ENCODE measurements at regions not wholly inside any gene's neighbourhood (a gene's known extent, or its start where the extent isn't known, plus 50 kb on each side); places are given as distances from the start of the nearest gene placed in this dataset.

- intact Hi-C loops (cut with DNase I) = no loop called here
- ATAC-seq = no peak
- no peaks in the 10 kb centered on the region for H3K4me1 ChIP-seq (ENCODE audit: control insufficient read depth, insufficient read depth, low read length)
- no peaks in the 10 kb centered on the region for H3K9me3 ChIP-seq (ENCODE audit: control insufficient read depth, low read length)
- H3K4me3 ChIP-seq (ENCODE audit: low read length) = no peak overlapping the region
- H3K27ac ChIP-seq (ENCODE audit: low read length) = no peak overlapping the region
- WGBS = 59% methylated on average over 2 of the region's 2 CpGs
- no peak for DNase-seq
- no peaks in the 10 kb centered on the region for H3K27me3 ChIP-seq (ENCODE audit: control insufficient read depth, insufficient read depth)
Measured at GRCh38 chr13:70732611-70733010, 624.4 kb upstream of the KLHL1 start.

- Histone ChIP-seq H3K27ac (ENCODE audit: low read length) (no peak overlapping the region), H3K9me3 (ENCODE audit: control insufficient read depth, low read length) (no peaks in the 10 kb centered on the region), H3K4me1 (ENCODE audit: control insufficient read depth, insufficient read depth, low read length) (no peaks in the 10 kb centered on the region), H3K4me3 (ENCODE audit: low read length) (no peak overlapping the region), H3K27me3 (ENCODE audit: control insufficient read depth, insufficient read depth) (no peaks in the 10 kb centered on the region)
- 60% methylated on average over 2 of the region's 2 CpGs for WGBS
- DNase-seq (no peak), ATAC-seq (no peak)
- intact Hi-C loops (cut with DNase I) = no loop called here
Measured at GRCh38 chr13:70729369-70729768, 621.1 kb upstream of the KLHL1 start.

- H3K4me3 ChIP-seq (ENCODE audit: low read length) = no peak overlapping the region
- intact Hi-C loops (cut with DNase I) = no loop called here
- 49% methylated on average over 1 of the region's 1 CpG for WGBS
- no peaks in the 10 kb centered on the region for H3K9me3 ChIP-seq (ENCODE audit: control insufficient read depth, low read length)
- DNase-seq (no peak), ATAC-seq (no peak)
- no peak overlapping the region for H3K27ac ChIP-seq (ENCODE audit: low read length)
- H3K4me1 ChIP-seq (ENCODE audit: control insufficient read depth, insufficient read depth, low read length) = no peaks in the 10 kb centered on the region
- H3K27me3 ChIP-seq (ENCODE audit: control insufficient read depth, insufficient read depth) = no peaks in the 10 kb centered on the region
Measured at GRCh38 chr13:70723732-70724131, 615.5 kb upstream of the KLHL1 start.

GRCh38 chr13:70720386-70720785, 612.1 kb upstream of the KLHL1 start:
- Histone ChIP-seq H3K9me3 (ENCODE audit: control insufficient read depth, low read length) (no peaks in the 10 kb centered on the region), H3K4me3 (ENCODE audit: low read length) (no peak overlapping the region), H3K27me3 (ENCODE audit: control insufficient read depth, insufficient read depth) (no peaks in the 10 kb centered on the region), H3K4me1 (ENCODE audit: control insufficient read depth, insufficient read depth, low read length) (no peaks in the 10 kb centered on the region), H3K27ac (ENCODE audit: low read length) (no peak overlapping the region)
- no peak for DNase-seq
- intact Hi-C loops (cut with DNase I) = no loop called here
- 49% methylated on average over 1 of the region's 1 CpG for WGBS
- no peak for ATAC-seq

- Histone ChIP-seq H3K9me3 (ENCODE audit: control insufficient read depth, low read length) (no peaks in the 10 kb centered on the region), H3K4me1 (ENCODE audit: control insufficient read depth, insufficient read depth, low read length) (no peaks in the 10 kb centered on the region), H3K27me3 (ENCODE audit: control insufficient read depth, insufficient read depth) (no peaks in the 10 kb centered on the region), H3K27ac (ENCODE audit: low read length) (no peak overlapping the region), H3K4me3 (ENCODE audit: low read length) (no peak overlapping the region)
- intact Hi-C loops (cut with DNase I) = no loop called here
- ATAC-seq (no peak), DNase-seq (no peak)
- WGBS = 78% methylated on average over 1 of the region's 1 CpG
Measured at GRCh38 chr13:70714993-70715392, 606.7 kb upstream of the KLHL1 start.

GRCh38 chr13:70708775-70709174, 600.5 kb upstream of the KLHL1 start:
- no peak for ATAC-seq

GRCh38 chr13:70703755-70704154, 595.5 kb upstream of the KLHL1 start:
- WGBS = 69% methylated on average over 4 of the region's 4 CpGs
- Histone ChIP-seq H3K27ac (ENCODE audit: low read length) (no peak overlapping the region), H3K9me3 (ENCODE audit: control insufficient read depth, low read length) (no peaks in the 10 kb centered on the region), H3K4me3 (ENCODE audit: low read length) (no peak overlapping the region), H3K4me1 (ENCODE audit: control insufficient read depth, insufficient read depth, low read length) (no peaks in the 10 kb centered on the region), H3K27me3 (ENCODE audit: control insufficient read depth, insufficient read depth) (no peaks in the 10 kb centered on the region)
- intact Hi-C loops (cut with DNase I) = no loop called here
- ATAC-seq (no peak), DNase-seq (no peak)

More at GRCh38 chr13:70708775-70709174, 600.5 kb upstream of the KLHL1 start:
- H3K27ac ChIP-seq (ENCODE audit: low read length) = no peak overlapping the region
- H3K9me3 ChIP-seq (ENCODE audit: control insufficient read depth, low read length) = no peaks in the 10 kb centered on the region
- H3K4me1 ChIP-seq (ENCODE audit: control insufficient read depth, insufficient read depth, low read length) = no peaks in the 10 kb centered on the region
- intact Hi-C loops (cut with DNase I) = no loop called here
- H3K27me3 ChIP-seq (ENCODE audit: control insufficient read depth, insufficient read depth) = no peaks in the 10 kb centered on the region
- H3K4me3 ChIP-seq (ENCODE audit: low read length) = no peak overlapping the region
- no peak for DNase-seq

- Histone ChIP-seq H3K4me3 (ENCODE audit: low read length) (no peak overlapping the region), H3K27ac (ENCODE audit: low read length) (no peak overlapping the region), H3K4me1 (ENCODE audit: control insufficient read depth, insufficient read depth, low read length) (no peaks in the 10 kb centered on the region), H3K27me3 (ENCODE audit: control insufficient read depth, insufficient read depth) (no peaks in the 10 kb centered on the region), H3K9me3 (ENCODE audit: control insufficient read depth, low read length) (no peaks in the 10 kb centered on the region)
- 50% methylated on average over 3 of the region's 3 CpGs for WGBS
- ATAC-seq (no peak), DNase-seq (no peak)
- intact Hi-C loops (cut with DNase I) = no loop called here
Measured at GRCh38 chr13:70694996-70695715, 586.9 kb upstream of the KLHL1 start.

GRCh38 chr13:70668983-70669382, 560.7 kb upstream of the KLHL1 start:
- intact Hi-C loops (cut with DNase I) = no loop called here
- no peak overlapping the region for H3K4me3 ChIP-seq (ENCODE audit: low read length)
- no peaks in the 10 kb centered on the region for H3K27me3 ChIP-seq (ENCODE audit: control insufficient read depth, insufficient read depth)
- no peak overlapping the region for H3K27ac ChIP-seq (ENCODE audit: low read length)
- H3K9me3 ChIP-seq (ENCODE audit: control insufficient read depth, low read length) = no peaks in the 10 kb centered on the region
- DNase-seq (no peak), ATAC-seq (no peak)
- no peaks in the 10 kb centered on the region for H3K4me1 ChIP-seq (ENCODE audit: control insufficient read depth, insufficient read depth, low read length)

GRCh38 chr13:70668293-70668692, 560.0 kb upstream of the KLHL1 start:
- Histone ChIP-seq H3K27me3 (ENCODE audit: control insufficient read depth, insufficient read depth) (no peaks in the 10 kb centered on the region), H3K9me3 (ENCODE audit: control insufficient read depth, low read length) (no peaks in the 10 kb centered on the region), H3K4me1 (ENCODE audit: control insufficient read depth, insufficient read depth, low read length) (no peaks in the 10 kb centered on the region), H3K27ac (ENCODE audit: low read length) (no peak overlapping the region), H3K4me3 (ENCODE audit: low read length) (no peak overlapping the region)
- DNase-seq = no peak
- intact Hi-C loops (cut with DNase I) = no loop called here
- WGBS = 71% methylated on average over 1 of the region's 1 CpG
- ATAC-seq = no peak

- Histone ChIP-seq H3K4me1 (ENCODE audit: control insufficient read depth, insufficient read depth, low read length) (no peaks in the 10 kb centered on the region), H3K27ac (ENCODE audit: low read length) (no peak overlapping the region), H3K27me3 (ENCODE audit: control insufficient read depth, insufficient read depth) (no peaks in the 10 kb centered on the region), H3K9me3 (ENCODE audit: control insufficient read depth, low read length) (no peaks in the 10 kb centered on the region), H3K4me3 (ENCODE audit: low read length) (no peak overlapping the region)
- DNase-seq = no peak
- no peak for ATAC-seq
- WGBS = 87% methylated on average over 1 of the region's 1 CpG
- intact Hi-C loops (cut with DNase I) = no loop called here
Measured at GRCh38 chr13:70666883-70667556, 558.8 kb upstream of the KLHL1 start.

Data from right cardiac atrium (tissue), 5 donors.